ENCODE measurements at regions not wholly inside any gene's neighbourhood (a gene's known extent, or its start where the extent isn't known, plus 50 kb on each side); places are given as distances from the start of the nearest gene placed in this dataset.

DNA sequence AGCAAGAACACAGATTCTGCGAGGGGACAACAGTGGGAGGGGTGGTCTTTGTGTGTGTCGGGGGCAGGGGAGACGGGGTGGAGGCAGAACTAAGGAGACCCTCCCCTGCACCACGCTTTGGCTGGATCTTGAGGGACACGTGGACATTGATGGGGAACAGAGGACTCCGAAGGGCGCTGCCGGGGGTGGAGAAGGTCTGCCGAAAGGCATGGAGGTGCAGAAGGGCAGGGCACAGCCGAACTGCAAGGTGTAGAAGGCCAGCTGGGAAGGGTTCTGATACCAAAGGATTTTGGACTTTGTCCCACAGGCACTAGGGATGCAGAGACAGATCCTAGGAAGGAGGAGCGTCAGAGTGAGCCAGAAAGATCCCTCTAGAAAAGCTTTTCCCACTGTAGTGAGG, 107.7 kb upstream of the SYT13 start:
- TF ChIP-seq CTCF (IDR thresholded peaks at IDR 0.05) (no peak), POLR2A (IDR thresholded peaks at IDR 0.05) (no peak)
